NAMALWA (cell line): ENCODE measurements at regions not wholly inside any gene's neighbourhood (a gene's known extent, or its start where the extent isn't known, plus 50 kb on each side); places are given as distances from the start of the nearest gene placed in this dataset.

Source experiments
- DNase-seq: peaks from one replicate; pipeline ENCODE4 v3.0.0-alpha.2; 2015; ENCODE audit warnings: low spot score

GRCh38 chr2:150900913-150901312 lies 360.8 kb downstream of the RBM43 start:
- no peak for DNase-seq

- DNase-seq: no peak
These were observed 365.7 kb downstream of the RBM43 start for GRCh38 chr2:150895968-150896367.

- DNase-seq: no peak
These were observed 372.5 kb downstream of the RBM43 start for GRCh38 chr2:150889141-150889540.

- no peak for DNase-seq
These were observed 373.3 kb downstream of the RBM43 start for GRCh38 chr2:150888337-150888736.

- DNase-seq: no peak
These were observed 373.7 kb downstream of the RBM43 start for GRCh38 chr2:150887926-150888325.

- no peak for DNase-seq
These were observed 375.8 kb downstream of the RBM43 start for GRCh38 chr2:150885774-150886386.

GRCh38 chr2:150885236-150885635 lies 376.4 kb downstream of the RBM43 start:
- DNase-seq: no peak

- no peak for DNase-seq
These were observed 378.1 kb downstream of the RBM43 start for GRCh38 chr2:150883613-150883895.

GRCh38 chr2:150882751-150883612 lies 378.7 kb downstream of the RBM43 start:
- no peak for DNase-seq

- DNase-seq: no peak
These were observed 380.7 kb downstream of the RBM43 start for GRCh38 chr2:150880986-150881385.

- no peak for DNase-seq
These were observed 383.3 kb downstream of the RBM43 start for GRCh38 chr2:150878356-150878755.

- no peak for DNase-seq
These were observed 385.3 kb downstream of the RBM43 start for GRCh38 chr2:150876251-150876950.

GRCh38 chr2:150873396-150873772 lies 385.9 kb upstream of the RND3 start:
- DNase-seq: no peak

GRCh38 chr2:150872756-150873395 lies 385.4 kb upstream of the RND3 start:
- no peak for DNase-seq

GRCh38 chr2:150866431-150866830 lies 379.0 kb upstream of the RND3 start:
- DNase-seq: no peak

GRCh38 chr2:150863691-150864090 lies 376.2 kb upstream of the RND3 start:
- no peak for DNase-seq

- DNase-seq: no peak
These were observed 372.8 kb upstream of the RND3 start for GRCh38 chr2:150860301-150860700.

- no peak for DNase-seq
These were observed 372.4 kb upstream of the RND3 start for GRCh38 chr2:150859877-150860276.

- DNase-seq: no peak
These were observed 371.7 kb upstream of the RND3 start for GRCh38 chr2:150859162-150859561.

GRCh38 chr2:150858382-150858781 lies 370.9 kb upstream of the RND3 start:
- DNase-seq: no peak

GRCh38 chr2:150856596-150857281 lies 369.3 kb upstream of the RND3 start:
- no peak for DNase-seq

GRCh38 chr2:150853263-150853662 lies 365.8 kb upstream of the RND3 start:
- DNase-seq: no peak
